SK-N-SH treated with all-trans-retinoic acid at 6 μM for 48 hours (cell line): ENCODE measurements at regions not wholly inside any gene's neighbourhood (a gene's known extent, or its start where the extent isn't known, plus 50 kb on each side); places are given as distances from the start of the nearest gene placed in this dataset.

Experiments
- ATAC-seq: fragments of 200-7000 bp; cut with Tn5 transposase; 3 replicates; pipeline ENCODE4 v1.9.1; 2020; ENCODE audit warnings: mild to moderate bottlenecking, moderate library complexity
- ARNTL ChIP-seq: fragments of 450-650 bp; formaldehyde crosslinking; IDR thresholded peaks from 2 replicates; pipeline ENCODE4 v1.5.0; 2020; ENCODE audit warnings: low read depth, mild to moderate bottlenecking, moderate library complexity, borderline replicate concordance
- BACH2 ChIP-seq: fragments of 250-450 bp; sonication (Bioruptor Pico); IDR thresholded peaks from 2 replicates; pipeline ENCODE4 v1.9.0; 2021; ENCODE audit warnings: mild to moderate bottlenecking, borderline replicate concordance
- CREB5 ChIP-seq: fragments of 250-450 bp; sonication (Bioruptor Pico); IDR thresholded peaks from 2 replicates; pipeline ENCODE4 v1.5.1; 2020; ENCODE audit warnings: low read depth, mild to moderate bottlenecking, moderate library complexity
- CSDC2 ChIP-seq: fragments of 250-450 bp; sonication (Bioruptor Pico); IDR thresholded peaks from 2 replicates; pipeline ENCODE4 v1.5.0; 2020; ENCODE audit warnings: mild to moderate bottlenecking, moderate library complexity
- CSRNP3 ChIP-seq: fragments of 250-450 bp; sonication (Bioruptor Pico); IDR thresholded peaks from 2 replicates; pipeline ENCODE4 v1.5.1; 2021; ENCODE audit warnings: mild to moderate bottlenecking, moderate library complexity
- ESRRG ChIP-seq: fragments of 250-450 bp; sonication (Bioruptor Pico); IDR thresholded peaks from 2 replicates; pipeline ENCODE4 v1.6.1; 2021; ENCODE audit warnings: mild to moderate bottlenecking
- GLIS3 ChIP-seq: fragments of 250-450 bp; sonication (Bioruptor Pico); IDR thresholded peaks from 2 replicates; pipeline ENCODE4 v1.5.0; 2020; ENCODE audit warnings: mild to moderate bottlenecking, moderate library complexity
- ISL1 ChIP-seq: fragments of 250-450 bp; sonication (Bioruptor Pico); IDR thresholded peaks from 2 replicates; pipeline ENCODE4 v2.1.2; 2022; ENCODE audit warnings: mild to moderate bottlenecking, moderate library complexity
- OSR1 ChIP-seq: fragments of 250-450 bp; sonication (Bioruptor Pico); IDR thresholded peaks from 2 replicates; pipeline ENCODE4 v1.8.0; 2022; ENCODE audit warnings: moderate library complexity, mild to moderate bottlenecking, inconsistent platforms
- PATZ1 ChIP-seq: fragments of 250-450 bp; sonication (Bioruptor Pico); IDR thresholded peaks from 2 replicates; pipeline ENCODE4 v1.8.0; 2020; ENCODE audit warnings: mild to moderate bottlenecking, moderate library complexity, borderline replicate concordance
- POU6F1 ChIP-seq: fragments of 250-450 bp; sonication (Bioruptor Pico); IDR thresholded peaks from 2 replicates; pipeline ENCODE4 v1.8.0; 2021; ENCODE audit warnings: low read depth, mild to moderate bottlenecking, moderate library complexity, borderline replicate concordance
- PPARA ChIP-seq: fragments of 250-450 bp; sonication (Bioruptor Pico); IDR thresholded peaks from 2 replicates; pipeline ENCODE4 v1.5.0; 2020; ENCODE audit warnings: mild to moderate bottlenecking, borderline replicate concordance
- RARB ChIP-seq: fragments of 250-450 bp; sonication (Bioruptor Pico); IDR thresholded peaks from 2 replicates; pipeline ENCODE4 v1.8.0; 2021; ENCODE audit warnings: mild to moderate bottlenecking, moderate library complexity
- SNAI2 ChIP-seq: fragments of 250-450 bp; sonication (Bioruptor Pico); IDR thresholded peaks from 2 replicates; pipeline ENCODE4 v1.5.0; 2020; ENCODE audit warnings: mild to moderate bottlenecking, moderate library complexity
- TCF4 ChIP-seq: fragments of 250-450 bp; sonication (Bioruptor Pico); IDR thresholded peaks from 2 replicates; pipeline ENCODE4 v1.8.0; 2021; ENCODE audit warnings: mild to moderate bottlenecking, moderate library complexity, borderline replicate concordance
- TOX ChIP-seq: fragments of 250-450 bp; sonication (Bioruptor Pico); IDR thresholded peaks from 2 replicates; pipeline ENCODE4 v1.8.0; 2021; ENCODE audit warnings: mild to moderate bottlenecking, moderate library complexity, borderline replicate concordance
- TSHZ2 ChIP-seq: fragments of 250-450 bp; sonication (Bioruptor Pico); IDR thresholded peaks from 2 replicates; pipeline ENCODE4 v1.5.0; 2020; ENCODE audit warnings: mild to moderate bottlenecking, moderate library complexity
- ZC3H10 ChIP-seq: fragments of 250-450 bp; sonication (Bioruptor Pico); IDR thresholded peaks from 2 replicates; pipeline ENCODE4 v1.5.1; 2021; ENCODE audit warnings: mild to moderate bottlenecking, moderate library complexity
- ZNF565 ChIP-seq: fragments of 450-650 bp; formaldehyde crosslinking; conservative IDR thresholded peaks from 2 replicates; pipeline ENCODE4 v1.5.0; 2020; ENCODE audit warnings: low read depth, mild to moderate bottlenecking, moderate library complexity
- ZNF70 ChIP-seq: fragments of 450-650 bp; formaldehyde crosslinking; IDR thresholded peaks from 2 replicates; pipeline ENCODE4 v1.5.0; 2020; ENCODE audit warnings: mild to moderate bottlenecking, moderate library complexity
- ZNF8 ChIP-seq: fragments of 450-650 bp; formaldehyde crosslinking; IDR thresholded peaks from 2 replicates; pipeline ENCODE4 v1.5.0; 2020; ENCODE audit warnings: mild to moderate bottlenecking, moderate library complexity

GRCh38 chr7:46360811-46361210 lies 439.7 kb upstream of the IGFBP3 start:
- TF ChIP-seq PATZ1 (CRISPR knock-in tag): no peak
- no peak for TF ChIP-seq ISL1 (CRISPR knock-in tag)
- TF ChIP-seq TCF4 (CRISPR knock-in tag): no peak
- TF ChIP-seq PPARA (CRISPR knock-in tag): no peak
- no peak for ATAC-seq

- TF ChIP-seq TCF4 (CRISPR knock-in tag): no peak
- no peak for TF ChIP-seq ARNTL (CRISPR knock-in tag)
- TF ChIP-seq GLIS3 (CRISPR knock-in tag): no peak
- TF ChIP-seq POU6F1 (CRISPR knock-in tag): no peak
- no peak for TF ChIP-seq PPARA (CRISPR knock-in tag)
- no peak for TF ChIP-seq CSRNP3
- no peak for TF ChIP-seq TOX (CRISPR knock-in tag)
- TF ChIP-seq CREB5: no peak
- no peak for ATAC-seq
Measured at GRCh38 chr7:46360296-46360695, 439.2 kb upstream of the IGFBP3 start.

GRCh38 chr7:46357851-46358250 lies 436.8 kb upstream of the IGFBP3 start:
- TF ChIP-seq GLIS3 (CRISPR knock-in tag) (no peak), TOX (CRISPR knock-in tag) (no peak), CSRNP3 (no peak), OSR1 (CRISPR knock-in tag) (no peak), ZC3H10 (CRISPR knock-in tag) (no peak), TSHZ2 (CRISPR knock-in tag) (no peak), POU6F1 (CRISPR knock-in tag) (no peak), ESRRG (no peak), ZNF565 (CRISPR knock-in tag) (no peak), CSDC2 (no peak), SNAI2 (CRISPR knock-in tag) (no peak), ZNF8 (CRISPR knock-in tag) (no peak), BACH2 (CRISPR knock-in tag) (no peak), ZNF70 (no peak), ARNTL (CRISPR knock-in tag) (no peak), CREB5 (no peak), RARB (CRISPR knock-in tag) (no peak), TCF4 (CRISPR knock-in tag) (no peak), ISL1 (CRISPR knock-in tag) (no peak), PATZ1 (CRISPR knock-in tag) (no peak)
- no peak for ATAC-seq
